RPMI7951 (cell line): ENCODE measurements at regions not wholly inside any gene's neighbourhood (a gene's known extent, or its start where the extent isn't known, plus 50 kb on each side); places are given as distances from the start of the nearest gene placed in this dataset.
"Not testable (repeated sequence)": the region's sequence is repeated elsewhere in the genome, so short reads cannot be mapped to it uniquely, and the experiment has no call there.

Source experiments
- DNase-seq: peaks from one replicate; pipeline ENCODE4 v3.0.0-alpha.2; 2012; ENCODE audit warnings: low read depth

DNA sequence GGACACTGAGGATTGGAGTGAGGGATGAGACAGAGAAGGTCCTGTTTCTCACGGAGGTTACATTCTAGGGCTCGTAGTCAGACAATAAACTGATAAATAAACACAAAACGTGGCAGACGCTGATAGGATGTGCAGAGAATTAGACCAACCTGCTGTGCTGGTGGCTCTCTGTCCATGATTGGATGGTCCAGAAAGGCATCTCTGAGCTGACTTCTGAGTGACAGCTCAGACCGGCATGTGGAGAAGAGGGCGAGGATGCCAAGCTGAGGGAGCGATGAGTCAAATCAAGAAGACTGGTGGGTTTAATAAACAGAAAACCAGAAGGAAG lies 132.3 kb upstream of the TAF11L2 start:
- DNase-seq = peak; percentile 39

DNA sequence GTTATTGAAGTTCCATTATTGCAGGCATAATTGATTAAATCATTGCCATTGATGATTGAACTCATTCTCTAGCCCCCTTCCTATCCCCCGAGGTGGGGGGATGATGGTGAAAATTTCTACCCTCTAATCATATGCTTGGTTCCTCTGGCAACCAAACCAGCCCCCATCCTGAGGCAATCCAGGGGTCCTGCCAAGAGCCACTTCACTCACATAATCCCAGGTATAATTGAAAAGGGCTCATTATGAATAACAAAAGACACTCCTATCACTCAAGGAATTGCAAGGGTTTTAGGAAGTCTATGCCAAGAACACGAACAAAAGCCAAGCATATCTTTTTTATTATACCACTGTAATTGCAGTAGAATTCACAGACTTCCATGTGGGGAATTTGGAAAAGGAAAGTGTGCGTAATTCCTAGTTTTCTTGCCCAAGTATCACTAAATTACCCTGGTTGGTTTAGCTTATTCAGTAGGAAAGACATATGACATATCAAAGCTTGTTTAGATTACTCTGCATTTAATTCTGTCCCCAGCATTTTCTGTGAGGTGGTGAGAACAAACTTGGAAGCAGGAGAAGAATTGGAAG lies 130.7 kb upstream of the TAF11L2 start:
- DNase-seq = no peak

GRCh38 chr5:17370651-17371050 lies 127.4 kb upstream of the TAF11L2 start:
- DNase-seq = no peak

DNA sequence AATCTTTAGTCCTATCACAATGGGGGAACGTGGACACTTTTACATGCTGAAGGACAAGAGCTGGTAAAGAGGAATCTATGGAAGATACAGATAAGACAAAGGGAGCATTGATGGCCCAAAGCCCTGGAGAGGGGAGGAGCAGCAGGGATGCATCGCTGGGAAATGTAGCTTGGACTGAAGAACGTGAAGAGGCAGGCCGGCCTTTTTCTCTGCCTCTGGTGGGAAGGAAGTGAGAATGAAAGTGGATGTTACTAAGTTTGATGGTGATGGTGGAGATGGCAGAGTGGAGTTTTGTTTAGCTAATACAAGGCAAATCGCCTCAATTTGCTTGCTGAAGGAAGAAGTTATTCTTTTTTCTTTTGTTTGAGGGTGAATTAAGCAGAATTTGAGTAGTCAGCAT lies 124.6 kb upstream of the TAF11L2 start:
- no peak for DNase-seq

DNA sequence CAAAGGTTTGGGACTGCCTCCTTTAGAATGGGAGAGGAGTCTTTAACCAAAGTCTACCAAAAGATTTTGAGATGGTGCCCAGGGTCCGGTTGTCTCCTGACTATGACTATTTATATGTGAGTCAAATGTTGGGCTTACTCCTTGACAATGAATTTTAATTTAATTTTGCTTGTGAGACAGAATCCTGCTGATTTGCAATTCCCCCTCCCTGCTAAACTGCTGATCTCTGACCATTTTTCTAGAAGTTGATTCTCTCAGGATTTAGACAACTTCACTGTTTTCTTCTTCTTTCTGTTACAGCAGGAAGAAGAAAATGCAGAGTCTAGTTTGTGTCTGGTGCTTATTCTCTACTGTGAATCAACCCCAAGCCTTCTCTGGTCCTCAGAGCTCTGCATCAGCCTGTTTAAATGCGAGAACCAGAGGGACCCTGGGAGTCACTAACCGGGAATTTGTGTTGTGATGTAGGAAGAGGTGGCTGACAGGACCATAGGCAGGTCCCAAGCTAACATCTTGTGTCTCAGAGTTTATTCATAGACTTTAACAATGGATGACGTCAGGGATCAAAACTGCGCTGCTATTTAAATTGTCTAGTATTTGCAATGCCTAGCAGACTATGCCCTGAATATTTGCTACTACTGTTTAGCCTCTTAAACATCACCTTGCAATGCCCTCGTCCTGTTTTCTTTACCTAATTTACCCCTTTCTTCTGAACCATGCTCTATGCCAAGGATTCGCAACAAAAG lies 124.0 kb upstream of the TAF11L2 start:
- no peak for DNase-seq

GRCh38 chr5:17374973-17375742 lies 122.9 kb upstream of the TAF11L2 start:
- no peak for DNase-seq

DNA sequence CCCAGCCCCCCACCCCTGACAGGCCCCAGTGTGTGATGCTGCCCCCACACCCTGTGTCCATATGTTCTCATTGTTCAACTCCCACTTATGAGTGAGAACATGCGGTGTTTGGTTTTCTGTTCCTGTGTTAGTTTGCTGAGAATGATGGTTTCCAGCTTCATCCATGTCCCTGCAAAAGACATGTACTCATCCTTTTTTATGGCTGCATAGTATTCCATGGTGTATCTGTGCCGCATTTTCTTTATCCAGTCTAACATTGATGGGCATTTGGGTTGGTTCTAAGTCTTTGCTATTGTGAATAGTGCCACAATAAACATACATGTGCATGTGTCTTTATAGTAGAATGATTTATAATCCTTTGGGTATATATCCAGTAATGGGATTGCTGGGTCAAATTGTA lies 122.1 kb upstream of the TAF11L2 start:
- DNase-seq = not testable (repeated sequence)

- DNase-seq = no peak
These were observed 119.6 kb upstream of the TAF11L2 start for GRCh38 chr5:17378346-17378997.

DNA sequence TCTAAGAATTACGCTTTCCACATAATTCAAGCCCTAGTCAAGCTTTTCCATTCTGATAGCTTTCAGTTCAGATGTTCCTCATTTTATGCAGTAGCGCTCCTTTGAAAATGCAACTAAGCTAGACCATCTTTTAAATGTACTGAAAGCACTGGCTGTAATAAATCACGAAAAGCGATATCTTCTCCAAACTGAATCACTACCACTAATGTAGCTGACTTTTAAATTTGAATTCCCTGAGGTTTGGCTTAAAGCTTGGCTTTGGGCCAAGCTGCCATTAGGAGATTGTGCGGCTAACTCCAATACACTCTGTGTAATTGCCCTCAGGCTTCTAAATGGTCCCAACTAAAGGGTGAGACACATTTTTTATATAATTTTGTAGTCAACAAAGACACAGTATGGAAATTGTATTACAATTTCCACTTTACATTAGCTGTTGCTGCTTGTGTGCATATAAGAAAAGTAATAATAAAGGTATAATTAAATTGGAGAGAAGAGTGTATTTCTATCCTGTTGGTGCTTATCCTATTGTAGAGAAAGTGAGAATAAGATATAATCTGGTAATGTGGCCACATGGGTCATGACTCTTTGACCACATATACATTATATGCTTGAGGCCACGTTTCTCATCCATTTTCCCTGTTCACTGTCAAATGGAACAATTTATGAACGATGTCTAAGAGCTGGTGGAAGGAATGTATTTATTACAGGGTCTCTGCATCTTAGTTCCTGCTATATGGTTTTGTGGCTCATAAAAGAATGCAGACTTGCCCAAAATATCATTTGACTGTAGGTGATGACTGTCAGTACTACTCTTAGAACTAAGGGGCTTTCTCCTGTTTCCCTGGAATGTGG lies 118.7 kb upstream of the TAF11L2 start:
- peak; percentile 46 for DNase-seq

DNA sequence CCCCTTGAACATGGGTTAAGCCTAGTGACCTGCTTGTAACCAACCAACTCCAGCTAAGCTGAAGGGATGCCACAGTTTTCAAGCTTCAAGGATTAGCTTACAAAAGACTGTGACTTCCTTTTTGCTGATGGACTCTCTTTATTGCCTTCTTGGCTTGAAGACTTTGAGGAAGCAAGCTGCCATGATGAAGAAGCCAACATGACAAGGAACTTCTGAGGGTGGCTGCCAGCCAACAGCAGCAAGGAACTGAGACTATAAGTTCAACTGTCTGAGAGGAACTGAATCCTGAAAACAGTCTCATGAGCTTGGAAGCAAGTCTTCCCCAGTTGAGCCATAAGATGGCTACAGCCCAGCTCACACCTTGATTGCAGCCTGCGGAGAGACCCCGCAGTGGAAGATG lies 116.1 kb upstream of the TAF11L2 start:
- DNase-seq = no peak

DNA sequence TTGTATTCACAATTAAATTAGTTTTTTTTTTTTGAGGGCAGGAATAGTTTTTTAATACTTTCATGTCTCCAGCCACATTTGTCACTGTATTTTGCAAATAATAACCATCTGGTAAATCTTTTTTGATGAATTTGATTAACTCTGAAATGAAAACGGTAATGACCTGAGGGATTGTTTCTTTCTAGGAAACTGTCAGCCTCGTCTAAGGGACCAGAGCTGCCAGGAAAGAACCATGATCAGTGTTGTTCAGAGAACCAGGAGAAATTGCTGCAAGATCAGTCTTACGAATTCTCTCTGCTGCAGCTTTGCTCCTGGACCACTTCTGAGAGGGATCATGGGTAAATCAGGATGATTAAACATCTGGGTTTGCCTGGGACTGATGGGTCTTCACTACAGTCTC lies 114.5 kb upstream of the TAF11L2 start:
- DNase-seq = no peak

GRCh38 chr5:17384181-17384580 lies 113.8 kb upstream of the TAF11L2 start:
- no peak for DNase-seq

DNA sequence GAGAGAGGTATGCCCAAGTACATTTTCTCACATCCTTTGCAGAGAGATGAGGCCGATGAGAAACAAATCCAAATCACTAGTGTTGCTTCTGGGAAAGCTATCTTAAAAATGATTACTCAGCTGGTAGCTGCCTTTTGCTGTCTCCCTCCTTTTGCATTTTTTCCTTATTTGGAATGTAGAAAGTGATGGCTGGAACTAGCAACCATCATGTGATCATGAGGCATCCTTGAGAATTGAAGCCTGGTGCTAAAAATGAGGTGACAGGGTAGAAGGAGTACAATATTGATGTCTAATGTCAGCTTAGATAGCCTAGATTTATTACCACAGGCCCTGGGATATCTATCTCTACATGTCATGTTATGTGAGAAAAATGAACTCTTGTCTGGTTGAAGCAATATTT lies 109.3 kb upstream of the TAF11L2 start:
- no peak for DNase-seq

- no peak for DNase-seq
These were observed 103.9 kb upstream of the TAF11L2 start for GRCh38 chr5:17394086-17394485.

DNA sequence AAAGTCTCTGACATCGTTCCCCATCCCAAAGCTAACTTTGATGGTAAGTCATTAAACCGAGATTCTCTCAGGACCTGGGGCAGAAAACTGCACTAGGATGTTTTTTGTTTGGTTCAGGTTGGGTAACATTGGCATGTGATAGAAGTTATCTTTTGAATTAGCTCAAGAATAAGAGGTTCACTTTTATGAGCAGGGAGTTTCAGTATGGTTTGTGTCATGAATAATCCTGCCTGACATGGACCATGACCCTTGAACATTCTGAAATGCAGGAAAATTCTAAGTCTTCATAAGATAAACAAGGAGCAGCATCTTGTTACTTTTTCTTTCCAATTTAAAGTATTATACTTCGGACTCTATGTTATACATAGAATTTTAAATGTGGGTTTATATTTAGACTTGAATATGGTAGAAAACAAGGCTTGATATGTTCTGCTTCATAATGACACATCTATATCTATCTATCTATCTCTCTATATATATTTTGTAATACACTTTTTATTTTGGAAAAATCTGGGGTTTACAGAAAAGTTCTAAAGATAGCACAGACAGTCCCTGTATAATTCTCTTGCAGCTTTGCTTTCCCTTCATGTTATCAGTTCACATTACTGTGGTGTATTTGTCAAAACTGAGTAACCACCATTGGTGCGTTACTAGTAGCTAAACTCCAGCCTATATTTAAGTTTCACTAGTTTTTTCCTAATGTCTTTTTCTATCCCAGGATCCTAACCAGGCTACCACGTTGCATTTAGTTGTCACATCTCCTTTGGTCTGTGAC lies 102.7 kb upstream of the TAF11L2 start:
- DNase-seq = no peak

DNA sequence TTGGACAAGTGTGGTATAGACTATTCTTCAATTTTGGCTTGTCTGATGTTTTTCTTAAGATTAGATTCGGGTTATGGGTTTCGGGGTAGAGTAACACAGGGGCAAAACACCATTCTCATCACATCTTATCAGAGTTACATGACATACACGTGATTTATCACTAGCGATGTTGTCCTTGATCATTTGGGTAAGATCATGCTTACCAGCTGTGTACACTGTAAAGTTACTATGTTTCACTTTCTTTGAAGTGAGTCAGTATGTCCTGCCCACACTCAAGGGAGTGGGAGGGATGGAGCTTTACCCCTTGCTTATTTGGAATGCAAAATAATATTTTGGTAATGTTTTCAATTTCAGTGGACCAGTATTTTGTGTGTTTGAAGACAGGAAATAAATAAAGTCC lies 101.8 kb upstream of the TAF11L2 start:
- DNase-seq = no peak

- peak; percentile 95 for DNase-seq
These were observed 99.6 kb upstream of the TAF11L2 start for GRCh38 chr5:17398431-17398830.

- no peak for DNase-seq
These were observed 98.9 kb upstream of the TAF11L2 start for GRCh38 chr5:17398866-17399835.

- no peak for DNase-seq
These were observed 98.1 kb upstream of the TAF11L2 start for GRCh38 chr5:17399931-17400330.
